ENCODE measurements at regions not wholly inside any gene's neighbourhood (a gene's known extent, or its start where the extent isn't known, plus 50 kb on each side); places are given as distances from the start of the nearest gene placed in this dataset.

DNA sequence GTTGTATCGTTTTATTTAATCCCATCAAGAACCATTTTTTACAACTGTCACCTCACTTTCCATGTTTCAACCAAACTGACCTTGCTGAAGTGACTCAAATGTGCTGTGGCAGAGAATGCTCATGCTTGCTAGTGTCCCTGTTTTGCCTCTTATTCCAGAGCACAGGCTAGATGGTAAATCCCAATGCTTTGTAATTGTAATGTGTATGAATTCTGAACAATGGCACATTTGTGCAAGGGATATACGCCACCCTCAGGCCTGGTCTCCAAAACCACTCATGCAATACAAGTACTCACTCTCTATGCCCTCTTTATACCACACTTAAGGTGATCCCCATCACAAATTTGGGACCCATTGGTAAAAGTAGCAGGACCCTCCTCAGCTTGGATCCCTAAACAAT, 313.6 kb downstream of the HHIPL2 start:
- ChIA-PET CTCF (ENCODE audit: partially characterized antibody) (interaction anchor here (1.0 to 1.7 kb wide), 4 partner anchors 10 to 221 kb away, joined by 3 to 4 read pairs (median 4); no protein-coding TSS in a partner anchor), POLR2A (ENCODE audit: partially characterized antibody) (no interaction called here)
- Histone ChIP-seq H3K23me2 (ENCODE audit: low read depth, low read length) (no peaks in the 10 kb centered on the region), H3K18ac (ENCODE audit: extremely low read depth, low read length) (no peak overlapping the region), H3K27me3 (replicated peaks in 1 of 4; ENCODE audit: control insufficient read depth in 3 of 4, extremely low read depth in 1 of 4, insufficient read depth in 3 of 4, low read length in 3 of 4) (no peaks in the 10 kb centered on the region), H2BK5ac (ENCODE audit: low read depth, low read length) (no peak overlapping the region), H2BK15ac (ENCODE audit: low read length) (no peak overlapping the region), H3K27ac (ENCODE audit: low read depth, low read length) (no peak overlapping the region), H3K36me3 (ENCODE audit: control insufficient read depth in 2 of 4, insufficient read depth in 4 of 4, low read length in 3 of 4) (no peaks in the 10 kb centered on the region), H2BK120ac (replicated peaks; ENCODE audit: low read depth, low read length) (no peak overlapping the region), H3K79me2 (ENCODE audit: control insufficient read depth in 1 of 2, insufficient read depth in 2 of 2, low read length in 2 of 2) (no peaks in the 10 kb centered on the region), H3K56ac (replicated peaks; ENCODE audit: insufficient read length, low read depth, low read length) (no peak overlapping the region), H4K8ac (ENCODE audit: extremely low read depth, insufficient read depth, low read length) (no peak overlapping the region), H3K4me1 (replicated peaks in 1 of 4; ENCODE audit: control insufficient read depth in 3 of 4, insufficient read depth in 4 of 4, low read length in 3 of 4) (no peaks in the 10 kb centered on the region), H3K9ac (replicated peaks in 1 of 4; ENCODE audit: extremely low read depth in 1 of 4, low read depth in 3 of 4, low read length in 3 of 4) (no peak overlapping the region), H2AK5ac (ENCODE audit: low read depth, low read length) (no peak overlapping the region), H3K23ac (ENCODE audit: insufficient read length) (no peak overlapping the region), H3K4me2 (ENCODE audit: insufficient read depth in 1 of 2, low read depth in 2 of 2, low read length in 2 of 2) (no peak overlapping the region), H3K14ac (ENCODE audit: insufficient read length) (no peak overlapping the region), H2BK20ac (ENCODE audit: low read length) (no peak overlapping the region), H3K79me1 (ENCODE audit: low read depth, low read length) (no peaks in the 10 kb centered on the region), H3K4me3 (ENCODE audit: extremely low read depth in 1 of 4, insufficient read depth in 2 of 4, low read depth in 3 of 4, low read length in 4 of 4) (no peak overlapping the region), H4K20me1 (replicated peaks in 1 of 2; ENCODE audit: control insufficient read depth in 1 of 2, insufficient read depth in 2 of 2, low read length in 2 of 2) (no peaks in the 10 kb centered on the region), H4K5ac (ENCODE audit: insufficient read length, low read depth, low read length) (no peak overlapping the region), H2AFZ (ENCODE audit: low read length) (no peak overlapping the region), H4K91ac (replicated peaks; ENCODE audit: insufficient read length, low read length) (no peak overlapping the region), H3K9me3 (ENCODE audit: insufficient read depth in 2 of 2, low read depth in 1 of 2, low read length in 1 of 2) (no peaks in the 10 kb centered on the region), H3K4ac (replicated peaks; ENCODE audit: insufficient read length, low read depth, low read length) (no peak overlapping the region), H2BK12ac (ENCODE audit: low read depth, low read length) (no peak overlapping the region)
- TF ChIP-seq MAFK (IDR thresholded peaks at IDR 0.05; ENCODE audit: low read depth, low read length) (no peak), TBP (IDR thresholded peaks at IDR 0.05; ENCODE audit: low read depth, low read length) (no peak), CEBPB (IDR thresholded peaks at IDR 0.05; ENCODE audit: low read depth, low read length) (no peak), JUND (IDR thresholded peaks at IDR 0.05; ENCODE audit: low read length) (no peak), GTF2F1 (IDR thresholded peaks at IDR 0.05; ENCODE audit: borderline replicate concordance, low read depth, low read length) (no peak), GABPA (IDR thresholded peaks at IDR 0.05; ENCODE audit: borderline replicate concordance, insufficient read depth, low read length) (no peak)
- TF ChIP-seq, protein P1, sequence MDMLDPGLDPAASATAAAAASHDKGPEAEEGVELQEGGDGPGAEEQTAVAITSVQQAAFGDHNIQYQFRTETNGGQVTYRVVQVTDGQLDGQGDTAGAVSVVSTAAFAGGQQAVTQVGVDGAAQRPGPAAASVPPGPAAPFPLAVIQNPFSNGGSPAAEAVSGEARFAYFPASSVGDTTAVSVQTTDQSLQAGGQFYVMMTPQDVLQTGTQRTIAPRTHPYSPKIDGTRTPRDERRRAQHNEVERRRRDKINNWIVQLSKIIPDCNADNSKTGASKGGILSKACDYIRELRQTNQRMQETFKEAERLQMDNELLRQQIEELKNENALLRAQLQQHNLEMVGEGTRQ (IDR thresholded peaks at IDR 0.05; ENCODE audit: low read length): no peak
- TF ChIP-seq, protein P2, sequence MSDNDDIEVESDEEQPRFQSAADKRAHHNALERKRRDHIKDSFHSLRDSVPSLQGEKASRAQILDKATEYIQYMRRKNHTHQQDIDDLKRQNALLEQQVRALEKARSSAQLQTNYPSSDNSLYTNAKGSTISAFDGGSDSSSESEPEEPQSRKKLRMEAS (IDR thresholded peaks at IDR 0.05): no peak
- 95% methylated on average over 2 of the region's 2 CpGs; no CpG with 5 or more reads in 1 of the 2 experiments for WGBS, 2 experiments (ENCODE audit: extremely low coverage in 1 of 2, insufficient coverage in 1 of 2, insufficient read length in 1 of 2, insufficient replicate concordance in 2 of 2, low coverage in 1 of 2, low lambda C conversion rate in 2 of 2, missing lambda C conversion rate in 1 of 2)
- DNase-seq (ENCODE audit: low read depth in 1 of 2, low spot score in 2 of 2): no peak
- no peak for FAIRE-seq

Data from H1 (cell line).